ENCODE measurements at regions not wholly inside any gene's neighbourhood (a gene's known extent, or its start where the extent isn't known, plus 50 kb on each side); places are given as distances from the start of the nearest gene placed in this dataset.

DNA sequence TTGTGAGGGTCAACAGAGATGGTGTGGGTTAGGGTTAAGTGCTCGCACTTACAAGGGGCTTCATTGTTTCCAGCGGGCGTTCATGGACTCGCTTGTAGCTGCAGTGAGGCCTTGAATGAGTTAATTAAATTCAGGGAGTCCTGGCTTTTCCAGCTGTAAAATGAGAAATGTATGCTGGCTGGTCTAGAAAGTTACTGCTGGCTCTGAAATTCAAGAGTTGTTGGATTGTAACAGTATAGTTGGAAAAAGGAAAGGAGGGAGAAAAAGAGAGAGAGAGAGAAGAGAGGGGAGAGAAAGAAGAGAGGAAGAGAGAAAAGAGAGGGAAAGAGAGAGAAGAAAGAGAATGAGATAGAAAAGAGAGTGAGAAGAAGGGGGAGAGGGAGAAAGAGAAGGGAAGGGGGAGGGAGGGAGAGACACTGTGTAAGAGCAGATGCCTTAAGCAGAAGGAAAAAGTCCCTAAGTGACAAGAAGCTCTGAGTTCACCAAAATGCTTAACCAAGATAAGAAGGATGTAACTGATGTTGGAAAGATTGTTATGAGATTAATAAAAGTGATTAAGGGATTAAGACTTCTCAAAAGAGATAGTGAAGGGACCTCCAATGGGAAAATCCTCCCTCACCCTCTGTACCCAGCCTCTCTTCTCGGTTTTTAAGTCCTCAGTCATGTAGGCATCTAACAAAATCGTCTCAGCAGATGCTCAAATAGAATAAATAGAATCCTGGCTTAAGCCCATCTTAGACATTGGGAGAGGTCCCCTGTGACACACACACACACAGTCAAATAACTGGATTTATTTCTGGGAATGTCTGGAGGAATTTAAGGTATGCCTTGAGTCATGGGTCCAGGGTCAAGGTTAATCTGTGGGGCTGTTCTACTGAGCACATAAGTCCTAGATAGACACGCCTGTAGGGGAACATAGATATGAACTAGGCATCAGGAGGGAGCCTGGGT, 477.9 kb downstream of the MIAT start:
- H3K9ac ChIP-seq (ENCODE audit: control insufficient read depth, extremely low read depth, insufficient read depth, low read length) = no peak overlapping the region
- no peaks in the 10 kb centered on the region for H4K20me1 ChIP-seq (ENCODE audit: control insufficient read depth, extremely low read depth, insufficient read depth, low read length)
- peak overlapping the region; percentile 80 for H3K4me2 ChIP-seq (ENCODE audit: control insufficient read depth, extremely low read depth, insufficient read depth, low read depth, low read length)
- no peaks in the 10 kb centered on the region for H3K27me3 ChIP-seq (ENCODE audit: control insufficient read depth, extremely low read depth, insufficient read depth, low read length)
- H2AFZ ChIP-seq (ENCODE audit: control insufficient read depth, low read length) = no peak overlapping the region
- TF ChIP-seq, protein P1, sequence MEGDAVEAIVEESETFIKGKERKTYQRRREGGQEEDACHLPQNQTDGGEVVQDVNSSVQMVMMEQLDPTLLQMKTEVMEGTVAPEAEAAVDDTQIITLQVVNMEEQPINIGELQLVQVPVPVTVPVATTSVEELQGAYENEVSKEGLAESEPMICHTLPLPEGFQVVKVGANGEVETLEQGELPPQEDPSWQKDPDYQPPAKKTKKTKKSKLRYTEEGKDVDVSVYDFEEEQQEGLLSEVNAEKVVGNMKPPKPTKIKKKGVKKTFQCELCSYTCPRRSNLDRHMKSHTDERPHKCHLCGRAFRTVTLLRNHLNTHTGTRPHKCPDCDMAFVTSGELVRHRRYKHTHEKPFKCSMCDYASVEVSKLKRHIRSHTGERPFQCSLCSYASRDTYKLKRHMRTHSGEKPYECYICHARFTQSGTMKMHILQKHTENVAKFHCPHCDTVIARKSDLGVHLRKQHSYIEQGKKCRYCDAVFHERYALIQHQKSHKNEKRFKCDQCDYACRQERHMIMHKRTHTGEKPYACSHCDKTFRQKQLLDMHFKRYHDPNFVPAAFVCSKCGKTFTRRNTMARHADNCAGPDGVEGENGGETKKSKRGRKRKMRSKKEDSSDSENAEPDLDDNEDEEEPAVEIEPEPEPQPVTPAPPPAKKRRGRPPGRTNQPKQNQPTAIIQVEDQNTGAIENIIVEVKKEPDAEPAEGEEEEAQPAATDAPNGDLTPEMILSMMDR (optimal IDR thresholded peaks at IDR 0.05 in 1 of 3, IDR thresholded peaks at IDR 0.05 in 1 of 3, conservative IDR thresholded peaks at IDR 0.05 in 1 of 3; ENCODE audit: extremely low read depth in 1 of 3, insufficient read depth in 2 of 3, low read length in 3 of 3) = no peak
- no peak for TF ChIP-seq EZH2 (IDR thresholded peaks at IDR 0.05; ENCODE audit: low read length)
- no peak overlapping the region for H3K4me3 ChIP-seq (ENCODE audit: control insufficient read depth in 2 of 3, extremely low read depth in 1 of 3, insufficient read depth in 2 of 3, low read depth in 1 of 3, low read length in 3 of 3)
- H3K27ac ChIP-seq (ENCODE audit: control insufficient read depth, insufficient read depth, low read length) = no peak overlapping the region
- peaks cover 6% of the 10 kb centered on the region for H3K9me3 ChIP-seq (ENCODE audit: control insufficient read depth, low read depth, low read length)
- dilution Hi-C loops (cut with MboI; ENCODE audit: extremely low pct_ligation_motif_present, low sequenced_read_pairs) = no loop called here
- no peaks in the 10 kb centered on the region for H3K79me2 ChIP-seq (ENCODE audit: control insufficient read depth, insufficient read depth, low read length)
- FAIRE-seq (peak; percentile 79), DNase-seq (ENCODE audit: low read depth, low spot score) (no peak)
- H3K4me1 ChIP-seq (ENCODE audit: control insufficient read depth, extremely low read depth, insufficient read depth, low read length) = peaks cover 33% of the 10 kb centered on the region
- no peaks in the 10 kb centered on the region for H3K36me3 ChIP-seq (ENCODE audit: control insufficient read depth in 2 of 2, extremely low read depth in 1 of 2, insufficient read depth in 2 of 2, low read length in 2 of 2)
- H3K9me1 ChIP-seq (ENCODE audit: control insufficient read depth, extremely low read depth, insufficient read depth, low read length) = peaks cover 2% of the 10 kb centered on the region

DNA sequence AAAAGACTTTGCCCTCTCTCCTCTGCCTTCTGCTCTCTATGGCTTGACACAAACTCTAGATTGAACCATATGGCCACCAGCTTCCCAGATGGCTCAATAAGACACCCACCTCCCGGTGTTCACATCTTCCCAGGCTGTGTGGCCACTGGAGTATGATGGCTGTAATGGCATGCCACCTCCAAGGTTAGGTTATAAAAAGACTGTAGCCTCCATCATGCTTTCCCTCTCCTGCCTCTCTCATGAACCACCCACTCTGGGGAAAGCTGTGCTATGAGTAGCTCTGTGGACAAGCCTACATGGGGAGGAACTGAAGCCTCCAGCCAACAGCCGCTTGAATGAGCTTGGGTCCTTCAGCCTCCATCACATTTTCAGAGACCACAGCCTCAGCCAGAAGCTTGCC, 479.2 kb downstream of the MIAT start:
- no peak overlapping the region for H2AFZ ChIP-seq (ENCODE audit: control insufficient read depth, low read length)
- no peak overlapping the region for H3K4me3 ChIP-seq (ENCODE audit: control insufficient read depth in 2 of 3, extremely low read depth in 1 of 3, insufficient read depth in 2 of 3, low read depth in 1 of 3, low read length in 3 of 3)
- H3K27me3 ChIP-seq (ENCODE audit: control insufficient read depth, extremely low read depth, insufficient read depth, low read length) = no peaks in the 10 kb centered on the region
- no peaks in the 10 kb centered on the region for H3K79me2 ChIP-seq (ENCODE audit: control insufficient read depth, insufficient read depth, low read length)
- DNase-seq (ENCODE audit: low read depth, low spot score) (no peak), FAIRE-seq (no peak)
- peaks cover 6% of the 10 kb centered on the region for H3K9me3 ChIP-seq (ENCODE audit: control insufficient read depth, low read depth, low read length)
- H3K9ac ChIP-seq (ENCODE audit: control insufficient read depth, extremely low read depth, insufficient read depth, low read length) = no peak overlapping the region
- H3K4me2 ChIP-seq (ENCODE audit: control insufficient read depth, extremely low read depth, insufficient read depth, low read depth, low read length) = no peak overlapping the region
- H3K27ac ChIP-seq (ENCODE audit: control insufficient read depth, insufficient read depth, low read length) = no peak overlapping the region
- dilution Hi-C loops (cut with MboI; ENCODE audit: extremely low pct_ligation_motif_present, low sequenced_read_pairs) = no loop called here
- no peaks in the 10 kb centered on the region for H3K36me3 ChIP-seq (ENCODE audit: control insufficient read depth in 2 of 2, extremely low read depth in 1 of 2, insufficient read depth in 2 of 2, low read length in 2 of 2)
- no peaks in the 10 kb centered on the region for H4K20me1 ChIP-seq (ENCODE audit: control insufficient read depth, extremely low read depth, insufficient read depth, low read length)
- TF ChIP-seq, protein P1 (optimal IDR thresholded peaks at IDR 0.05 in 1 of 3, IDR thresholded peaks at IDR 0.05 in 1 of 3, conservative IDR thresholded peaks at IDR 0.05 in 1 of 3; ENCODE audit: extremely low read depth in 1 of 3, insufficient read depth in 2 of 3, low read length in 3 of 3) = no peak
- TF ChIP-seq EZH2 (IDR thresholded peaks at IDR 0.05; ENCODE audit: low read length) = no peak
- peaks cover 33% of the 10 kb centered on the region for H3K4me1 ChIP-seq (ENCODE audit: control insufficient read depth, extremely low read depth, insufficient read depth, low read length)
- H3K9me1 ChIP-seq (ENCODE audit: control insufficient read depth, extremely low read depth, insufficient read depth, low read length) = peaks cover 2% of the 10 kb centered on the region

All from keratinocyte (primary cell).